Upper lobe of left lung (tissue), 4 donors: ENCODE measurements at regions not wholly inside any gene's neighbourhood (a gene's known extent, or its start where the extent isn't known, plus 50 kb on each side); places are given as distances from the start of the nearest gene placed in this dataset.

Experiments
- POLR2A ChIP-seq, 4 donors: fragments of 450-650 bp; IDR thresholded peaks; one replicate each; pipeline ENCODE4 v1.5.1; 2016 to 2017; ENCODE audit warnings: antibody characterized with exemption in 4 of 4, mild to moderate bottlenecking in 2 of 4
- TF ChIP-seq, protein P1 (sequence below), 6 experiments: fragments of 450-650 bp in 4 of 6; fragments of 200-600 bp in 2 of 6; sonication (generic) in 2 of 6; IDR thresholded peaks; one replicate each; pipeline ENCODE4 v1.5.1; 2016 to 2019; ENCODE audit warnings: antibody characterized with exemption in 6 of 6

DNA sequence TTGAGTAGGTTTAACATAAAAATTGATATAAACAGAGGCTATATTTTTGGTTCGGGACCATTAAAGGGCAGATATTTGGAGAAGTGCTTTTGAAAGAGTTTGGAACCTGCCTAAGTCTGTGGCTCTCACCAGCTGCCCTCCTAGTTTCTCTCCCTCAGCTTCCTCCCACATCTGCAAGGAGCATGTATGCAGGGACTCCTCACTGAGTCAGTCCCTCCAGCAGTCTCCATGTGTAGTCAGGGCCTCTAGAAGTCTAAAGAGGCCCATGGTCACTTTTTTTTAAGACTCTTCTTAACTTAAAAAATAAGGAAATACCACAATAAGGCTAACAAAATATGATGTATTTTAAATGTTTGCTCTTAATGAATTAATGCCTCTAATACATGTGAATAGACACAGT, 220.0 kb upstream of the TANK start:
- TF ChIP-seq, protein P1, sequence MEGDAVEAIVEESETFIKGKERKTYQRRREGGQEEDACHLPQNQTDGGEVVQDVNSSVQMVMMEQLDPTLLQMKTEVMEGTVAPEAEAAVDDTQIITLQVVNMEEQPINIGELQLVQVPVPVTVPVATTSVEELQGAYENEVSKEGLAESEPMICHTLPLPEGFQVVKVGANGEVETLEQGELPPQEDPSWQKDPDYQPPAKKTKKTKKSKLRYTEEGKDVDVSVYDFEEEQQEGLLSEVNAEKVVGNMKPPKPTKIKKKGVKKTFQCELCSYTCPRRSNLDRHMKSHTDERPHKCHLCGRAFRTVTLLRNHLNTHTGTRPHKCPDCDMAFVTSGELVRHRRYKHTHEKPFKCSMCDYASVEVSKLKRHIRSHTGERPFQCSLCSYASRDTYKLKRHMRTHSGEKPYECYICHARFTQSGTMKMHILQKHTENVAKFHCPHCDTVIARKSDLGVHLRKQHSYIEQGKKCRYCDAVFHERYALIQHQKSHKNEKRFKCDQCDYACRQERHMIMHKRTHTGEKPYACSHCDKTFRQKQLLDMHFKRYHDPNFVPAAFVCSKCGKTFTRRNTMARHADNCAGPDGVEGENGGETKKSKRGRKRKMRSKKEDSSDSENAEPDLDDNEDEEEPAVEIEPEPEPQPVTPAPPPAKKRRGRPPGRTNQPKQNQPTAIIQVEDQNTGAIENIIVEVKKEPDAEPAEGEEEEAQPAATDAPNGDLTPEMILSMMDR (IDR thresholded peaks at IDR 0.05) = no peak
- no peak for TF ChIP-seq POLR2A (IDR thresholded peaks at IDR 0.05)
